ENCODE measurements at regions not wholly inside any gene's neighbourhood (a gene's known extent, or its start where the extent isn't known, plus 50 kb on each side); places are given as distances from the start of the nearest gene placed in this dataset.

DNA sequence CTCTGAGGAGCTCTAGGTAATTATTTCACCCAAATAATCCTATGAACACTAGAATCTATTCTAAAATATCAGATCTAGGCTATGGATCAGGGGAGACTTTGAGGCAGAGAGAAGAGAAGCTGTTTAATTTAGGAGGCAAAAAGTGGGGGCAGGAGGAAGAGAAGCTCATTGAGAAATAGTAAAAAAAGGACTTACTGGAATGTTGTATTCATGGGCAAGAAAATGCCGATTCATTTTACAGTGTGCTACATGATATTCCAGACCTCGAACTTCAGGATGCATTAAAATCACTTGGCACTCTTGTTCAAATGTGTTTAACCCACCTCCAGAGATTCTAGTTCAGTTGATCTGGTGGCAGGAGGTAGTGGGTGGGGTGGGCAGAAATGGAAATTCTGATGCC lies 109.5 kb upstream of the ITGB1 start:
- TF ChIP-seq JUN (IDR thresholded peaks at IDR 0.05; ENCODE audit: borderline replicate concordance, insufficient read depth, insufficient read length, low read depth) (no peak), CTCF (IDR thresholded peaks at IDR 0.05; ENCODE audit: extremely low read depth in 1 of 2, insufficient read depth in 1 of 2, low read depth in 1 of 2, low read length in 2 of 2) (no peak), POLR2A (IDR thresholded peaks at IDR 0.05; ENCODE audit: low read depth, low read length) (no peak), POLR2AphosphoS5 (IDR thresholded peaks at IDR 0.05; ENCODE audit: insufficient read depth, low read depth, low read length) (no peak), MAX (IDR thresholded peaks at IDR 0.05; ENCODE audit: insufficient read depth, insufficient read length) (no peak)

Data from endothelial cell of umbilical vein (primary cell).